Astrocyte (in vitro differentiated cells and primary cell): ENCODE measurements at regions not wholly inside any gene's neighbourhood (a gene's known extent, or its start where the extent isn't known, plus 50 kb on each side); places are given as distances from the start of the nearest gene placed in this dataset.

ENCODE experiments used
- CTCF ChIP-seq: IDR thresholded peaks from 2 replicates; pipeline ENCODE4 v1.5.1; 2011; ENCODE audit warnings: low read depth, mild to moderate bottlenecking, inconsistent platforms, low read length, moderate library complexity; ENCODE audit not compliant: insufficient read depth
- EZH2 ChIP-seq: IDR thresholded peaks from 2 replicates; pipeline ENCODE4 v1.6.1; 2012; ENCODE audit warnings: mild to moderate bottlenecking, low read length, inconsistent platforms; ENCODE audit not compliant: insufficient read depth

GRCh38 chr6:121967631-121968030 is 431.8 kb upstream of the HSF2 start:
- TF ChIP-seq CTCF, result no peak
- no peak for TF ChIP-seq EZH2
